Neural cell (in vitro differentiated cells): ENCODE measurements at regions not wholly inside any gene's neighbourhood (a gene's known extent, or its start where the extent isn't known, plus 50 kb on each side); places are given as distances from the start of the nearest gene placed in this dataset.

Experiments used
- H2AFZ ChIP-seq: fragments of 200-600, 300-800 bp; sonication (generic), shearing (Covaris generic); 2 replicates; pipeline ENCODE4 v1.6.0; 2014; ENCODE audit warnings: low read depth, mild to moderate bottlenecking, antibody characterized with exemption, low read length, moderate library complexity
- H3F3A ChIP-seq: fragments of 200-600 bp; shearing (Covaris generic); 2 replicates; pipeline ENCODE4 v1.6.1; 2016; ENCODE audit warnings: mild to moderate bottlenecking, moderate library complexity, mixed read lengths, antibody characterized with exemption, low read length; ENCODE audit not compliant: insufficient read depth, poor library complexity, severe bottlenecking
- H3K27ac ChIP-seq: fragments of 200-600, 300-800 bp; sonication (generic), shearing (Covaris generic); 2 replicates; pipeline ENCODE4 v1.5.1; 2014; ENCODE audit warnings: mild to moderate bottlenecking, low read length, moderate library complexity
- H3K27me3 ChIP-seq: fragments of 300-800, 200-600 bp; sonication (generic), shearing (Covaris generic); 2 replicates; pipeline ENCODE4 v1.6.0; 2014; ENCODE audit warnings: mild to moderate bottlenecking, low read depth, low read length, moderate library complexity; ENCODE audit not compliant: insufficient read depth
- H3K36me3 ChIP-seq: fragments of 300-800, 200-600 bp; sonication (generic), shearing (Covaris generic); 2 replicates; pipeline ENCODE4 v1.5.1; 2014; ENCODE audit warnings: mild to moderate bottlenecking, antibody characterized with exemption, low read length, moderate library complexity; ENCODE audit not compliant: insufficient read depth
- H3K4me2 ChIP-seq: fragments of 300-800, 200-600 bp; sonication (generic), shearing (Covaris generic); 2 replicates; pipeline ENCODE4 v1.6.0; 2014; ENCODE audit warnings: mild to moderate bottlenecking, low read length
- H3K4me3 ChIP-seq: fragments of 300-800, 200-600 bp; sonication (generic), shearing (Covaris generic); 2 replicates; pipeline ENCODE4 v1.5.1; 2014; ENCODE audit warnings: mild to moderate bottlenecking, low read length, moderate library complexity
- H3K79me2 ChIP-seq: fragments of 200-600 bp; shearing (Covaris generic); replicated peaks from 2 replicates; pipeline ENCODE4 v1.6.0; 2014; ENCODE audit warnings: mild to moderate bottlenecking, low read length, moderate library complexity; ENCODE audit not compliant: insufficient read depth
- H3K9ac ChIP-seq: fragments of 300-800, 200-600 bp; sonication (generic), shearing (Covaris generic); 2 replicates; pipeline ENCODE4 v1.6.1; 2016; ENCODE audit warnings: mild to moderate bottlenecking, low read length, mixed read lengths
- H3K9me2 ChIP-seq: fragments of 200-600 bp; shearing (Covaris generic); 2 replicates; pipeline ENCODE4 v1.6.1; 2016; ENCODE audit warnings: mild to moderate bottlenecking, low read length, mixed read lengths; ENCODE audit not compliant: insufficient read depth
- H3K9me3 ChIP-seq: fragments of 200-600, 300-800 bp; sonication (generic), shearing (Covaris generic); 2 replicates; pipeline ENCODE4 v1.6.1; 2016; ENCODE audit warnings: mild to moderate bottlenecking, mixed run types, low read length, moderate library complexity, mixed read lengths
- H4K20me1 ChIP-seq: fragments of 200-600 bp; shearing (Covaris generic); 2 replicates; pipeline ENCODE4 v1.6.1; 2016; ENCODE audit warnings: mild to moderate bottlenecking, mixed run types; ENCODE audit not compliant: insufficient read depth
- EP300 ChIP-seq: fragments of 450-650 bp; conservative IDR thresholded peaks from 2 replicates; pipeline ENCODE4 v1.6.1; 2014; ENCODE audit warnings: antibody characterized with exemption, mild to moderate bottlenecking, moderate library complexity; ENCODE audit not compliant: poor library complexity, severe bottlenecking
- EZH2 ChIP-seq: fragments of 200-600, 300-800 bp; shearing (Covaris generic), sonication (generic); IDR thresholded peaks from 2 replicates; pipeline ENCODE4 v1.6.1; 2014; ENCODE audit warnings: antibody characterized with exemption, low read length, borderline replicate concordance, mild to moderate bottlenecking; ENCODE audit not compliant: insufficient read depth, poor library complexity, severe bottlenecking
- MXI1 ChIP-seq: fragments of 450-650 bp; conservative IDR thresholded peaks from 2 replicates; pipeline ENCODE4 v1.6.1; 2014; ENCODE audit warnings: antibody characterized with exemption, mild to moderate bottlenecking; ENCODE audit not compliant: poor library complexity, severe bottlenecking
- POLR2AphosphoS5 ChIP-seq: IDR thresholded peaks from 2 replicates; pipeline ENCODE4 v1.6.1; 2012
- RAD21 ChIP-seq: fragments of 450-650 bp; conservative IDR thresholded peaks from 2 replicates; pipeline ENCODE4 v1.6.1; 2014; ENCODE audit warnings: antibody characterized with exemption, mild to moderate bottlenecking, moderate library complexity
- SMC3 ChIP-seq: fragments of 450-650 bp; conservative IDR thresholded peaks from 2 replicates; pipeline ENCODE4 v1.6.1; 2014; ENCODE audit warnings: antibody characterized with exemption, mild to moderate bottlenecking, moderate library complexity; ENCODE audit not compliant: poor library complexity
- TAF1 ChIP-seq: IDR thresholded peaks from 2 replicates; pipeline ENCODE4 v1.6.1; 2012; ENCODE audit warnings: low read depth
- TF ChIP-seq, protein P1 (sequence below): IDR thresholded peaks from 2 replicates; pipeline ENCODE4 v1.6.1; 2012; ENCODE audit warnings: borderline replicate concordance
- TF ChIP-seq, protein P2 (sequence below): fragments of 450-650 bp; IDR thresholded peaks from 2 replicates; pipeline ENCODE4 v1.5.1; 2014; ENCODE audit warnings: antibody characterized with exemption, mild to moderate bottlenecking, moderate library complexity; ENCODE audit not compliant: poor library complexity, severe bottlenecking

DNA sequence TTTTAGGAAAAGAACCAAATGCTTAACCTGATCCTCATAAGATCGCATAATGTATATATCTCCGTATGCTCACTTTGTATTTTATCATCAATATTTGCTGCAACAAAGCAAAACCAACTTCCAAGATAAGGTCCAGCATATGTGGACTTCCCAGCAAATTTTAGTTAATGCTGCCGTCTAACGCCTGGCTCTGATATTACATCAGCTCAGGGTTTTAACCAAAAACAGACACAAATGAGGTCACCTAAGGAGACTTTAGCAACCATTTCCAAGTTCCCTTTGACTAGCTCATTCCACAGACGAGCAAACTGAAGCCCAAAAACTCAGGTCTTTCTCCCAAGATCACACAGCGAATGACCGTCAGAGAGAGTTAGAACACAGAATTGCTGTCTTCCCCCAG, 59.4 kb upstream of the UCN3 start:
- no peak overlapping the region for H3K27ac ChIP-seq
- TF ChIP-seq SMC3, result no peak
- TF ChIP-seq TAF1, result no peak
- TF ChIP-seq MXI1, result no peak
- TF ChIP-seq, protein P1, sequence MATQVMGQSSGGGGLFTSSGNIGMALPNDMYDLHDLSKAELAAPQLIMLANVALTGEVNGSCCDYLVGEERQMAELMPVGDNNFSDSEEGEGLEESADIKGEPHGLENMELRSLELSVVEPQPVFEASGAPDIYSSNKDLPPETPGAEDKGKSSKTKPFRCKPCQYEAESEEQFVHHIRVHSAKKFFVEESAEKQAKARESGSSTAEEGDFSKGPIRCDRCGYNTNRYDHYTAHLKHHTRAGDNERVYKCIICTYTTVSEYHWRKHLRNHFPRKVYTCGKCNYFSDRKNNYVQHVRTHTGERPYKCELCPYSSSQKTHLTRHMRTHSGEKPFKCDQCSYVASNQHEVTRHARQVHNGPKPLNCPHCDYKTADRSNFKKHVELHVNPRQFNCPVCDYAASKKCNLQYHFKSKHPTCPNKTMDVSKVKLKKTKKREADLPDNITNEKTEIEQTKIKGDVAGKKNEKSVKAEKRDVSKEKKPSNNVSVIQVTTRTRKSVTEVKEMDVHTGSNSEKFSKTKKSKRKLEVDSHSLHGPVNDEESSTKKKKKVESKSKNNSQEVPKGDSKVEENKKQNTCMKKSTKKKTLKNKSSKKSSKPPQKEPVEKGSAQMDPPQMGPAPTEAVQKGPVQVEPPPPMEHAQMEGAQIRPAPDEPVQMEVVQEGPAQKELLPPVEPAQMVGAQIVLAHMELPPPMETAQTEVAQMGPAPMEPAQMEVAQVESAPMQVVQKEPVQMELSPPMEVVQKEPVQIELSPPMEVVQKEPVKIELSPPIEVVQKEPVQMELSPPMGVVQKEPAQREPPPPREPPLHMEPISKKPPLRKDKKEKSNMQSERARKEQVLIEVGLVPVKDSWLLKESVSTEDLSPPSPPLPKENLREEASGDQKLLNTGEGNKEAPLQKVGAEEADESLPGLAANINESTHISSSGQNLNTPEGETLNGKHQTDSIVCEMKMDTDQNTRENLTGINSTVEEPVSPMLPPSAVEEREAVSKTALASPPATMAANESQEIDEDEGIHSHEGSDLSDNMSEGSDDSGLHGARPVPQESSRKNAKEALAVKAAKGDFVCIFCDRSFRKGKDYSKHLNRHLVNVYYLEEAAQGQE, result no peak
- TF ChIP-seq EZH2, result no peak
- no peak for TF ChIP-seq POLR2AphosphoS5
- no peak for TF ChIP-seq EP300
- TF ChIP-seq RAD21, result no peak
- TF ChIP-seq, protein P2, sequence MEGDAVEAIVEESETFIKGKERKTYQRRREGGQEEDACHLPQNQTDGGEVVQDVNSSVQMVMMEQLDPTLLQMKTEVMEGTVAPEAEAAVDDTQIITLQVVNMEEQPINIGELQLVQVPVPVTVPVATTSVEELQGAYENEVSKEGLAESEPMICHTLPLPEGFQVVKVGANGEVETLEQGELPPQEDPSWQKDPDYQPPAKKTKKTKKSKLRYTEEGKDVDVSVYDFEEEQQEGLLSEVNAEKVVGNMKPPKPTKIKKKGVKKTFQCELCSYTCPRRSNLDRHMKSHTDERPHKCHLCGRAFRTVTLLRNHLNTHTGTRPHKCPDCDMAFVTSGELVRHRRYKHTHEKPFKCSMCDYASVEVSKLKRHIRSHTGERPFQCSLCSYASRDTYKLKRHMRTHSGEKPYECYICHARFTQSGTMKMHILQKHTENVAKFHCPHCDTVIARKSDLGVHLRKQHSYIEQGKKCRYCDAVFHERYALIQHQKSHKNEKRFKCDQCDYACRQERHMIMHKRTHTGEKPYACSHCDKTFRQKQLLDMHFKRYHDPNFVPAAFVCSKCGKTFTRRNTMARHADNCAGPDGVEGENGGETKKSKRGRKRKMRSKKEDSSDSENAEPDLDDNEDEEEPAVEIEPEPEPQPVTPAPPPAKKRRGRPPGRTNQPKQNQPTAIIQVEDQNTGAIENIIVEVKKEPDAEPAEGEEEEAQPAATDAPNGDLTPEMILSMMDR, result no peak

DNA sequence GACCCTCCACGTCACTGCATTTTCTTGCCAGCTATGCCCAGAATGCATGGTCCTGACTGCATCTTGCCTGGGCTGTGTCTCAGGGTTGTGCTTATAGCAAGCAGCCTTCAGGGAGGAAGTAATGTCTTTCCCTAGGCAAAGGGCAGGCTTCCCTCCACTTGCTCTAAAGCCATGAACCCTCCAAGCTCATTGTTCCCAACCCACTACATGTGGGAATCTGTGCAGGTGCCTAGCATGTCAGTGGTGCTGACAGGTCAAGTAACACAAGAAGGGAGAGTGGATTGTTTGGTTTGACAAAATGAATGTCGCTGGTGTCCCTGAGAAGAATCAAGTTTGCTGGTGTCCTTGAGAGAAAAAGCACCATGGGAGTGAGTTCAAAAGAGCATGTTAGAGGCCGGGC, 53.9 kb upstream of the UCN3 start:
- Histone ChIP-seq H3K9ac (no peak overlapping the region), H3K27ac (no peak overlapping the region), H3F3A (no peaks in the 10 kb centered on the region), H2AFZ (no peak overlapping the region), H4K20me1 (no peaks in the 10 kb centered on the region), H3K9me3 (no peaks in the 10 kb centered on the region), H3K4me2 (no peak overlapping the region), H3K36me3 (no peaks in the 10 kb centered on the region), H3K79me2 (no peaks in the 10 kb centered on the region), H3K9me2 (no peaks in the 10 kb centered on the region), H3K4me3 (no peak overlapping the region), H3K27me3 (no peaks in the 10 kb centered on the region)
- no peak for TF ChIP-seq MXI1
- TF ChIP-seq EP300, result no peak
- no peak for TF ChIP-seq POLR2AphosphoS5
- no peak for TF ChIP-seq RAD21
- TF ChIP-seq EZH2, result no peak
- no peak for TF ChIP-seq SMC3
- TF ChIP-seq, protein P1, result no peak
- TF ChIP-seq, protein P2, result no peak
- no peak for TF ChIP-seq TAF1

More for the DNA sequence above, 59.4 kb upstream of the UCN3 start:
- H3K9ac ChIP-seq, result no peak overlapping the region
- no peaks in the 10 kb centered on the region for H3K27me3 ChIP-seq
- H3F3A ChIP-seq, result no peaks in the 10 kb centered on the region
- H3K4me3 ChIP-seq, result no peak overlapping the region
- no peaks in the 10 kb centered on the region for H3K9me3 ChIP-seq
- no peaks in the 10 kb centered on the region for H3K36me3 ChIP-seq
- H3K4me2 ChIP-seq, result no peak overlapping the region
- H3K79me2 ChIP-seq, result no peaks in the 10 kb centered on the region
- no peaks in the 10 kb centered on the region for H3K9me2 ChIP-seq
- no peaks in the 10 kb centered on the region for H4K20me1 ChIP-seq
- no peak overlapping the region for H2AFZ ChIP-seq
